DMS153 treated with DMSO at 0.1 percent for 48 hours (cell line): ENCODE measurements at regions not wholly inside any gene's neighbourhood (a gene's known extent, or its start where the extent isn't known, plus 50 kb on each side); places are given as distances from the start of the nearest gene placed in this dataset.

ENCODE experiments used
- DNase-seq: peaks from one replicate; lab custom pipeline; 2025; ENCODE audit not compliant: unreplicated experiment; lab: John Stamatoyannopoulos, UW

DNA sequence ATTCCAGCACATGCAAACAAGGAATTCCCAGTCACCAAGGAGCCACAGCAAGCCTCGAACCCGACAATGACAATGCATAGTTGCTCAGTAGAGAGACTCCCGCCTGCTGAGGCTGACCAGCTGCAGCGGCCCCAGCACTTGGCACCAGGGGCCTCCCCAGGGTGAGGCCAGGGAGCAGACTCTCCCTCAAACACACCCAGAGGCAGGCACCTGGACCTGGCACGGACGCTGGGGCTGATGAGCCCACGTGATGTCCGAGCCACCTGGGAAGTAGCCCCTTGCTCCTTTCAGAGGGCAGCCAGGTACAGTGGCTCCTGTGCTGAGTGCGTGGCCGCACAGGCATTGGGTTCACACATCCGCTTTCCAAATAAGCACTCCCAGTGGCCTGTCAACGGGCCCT lies 315.9 kb upstream of the TGFBR2 start:
- no peak for DNase-seq

DNA sequence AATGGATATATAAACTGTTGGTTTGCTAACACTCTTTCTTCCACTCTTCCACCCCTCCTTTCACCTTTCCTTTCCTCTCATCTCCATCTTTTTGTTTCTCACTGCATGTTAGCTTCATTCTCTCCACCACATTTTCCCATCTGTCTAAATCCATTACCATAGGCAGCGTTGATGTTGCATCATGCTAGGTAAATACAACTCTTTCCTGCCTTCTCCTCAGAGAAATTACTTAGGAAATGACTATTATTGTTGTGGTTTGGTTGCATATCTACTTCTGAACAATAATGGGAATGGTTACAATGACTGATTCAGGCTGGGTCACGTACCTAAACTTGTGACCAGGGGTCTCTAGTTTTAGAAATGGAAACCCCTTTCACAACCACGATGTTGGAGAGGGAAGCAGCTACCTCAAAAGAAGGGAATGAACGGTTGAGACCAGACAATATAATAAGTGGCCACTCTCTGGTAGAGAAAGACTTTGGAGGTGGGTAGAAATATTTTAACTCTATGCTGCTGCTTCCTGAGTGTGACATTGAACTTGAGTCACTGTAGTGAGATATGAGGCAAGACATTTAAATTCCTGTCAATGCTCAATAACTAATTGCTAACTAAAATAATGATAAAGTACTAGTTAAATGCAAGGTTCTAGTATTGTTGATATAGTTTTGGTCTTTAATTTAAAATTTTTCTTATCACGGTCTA lies 314.1 kb upstream of the TGFBR2 start:
- DNase-seq = no peak

DNA sequence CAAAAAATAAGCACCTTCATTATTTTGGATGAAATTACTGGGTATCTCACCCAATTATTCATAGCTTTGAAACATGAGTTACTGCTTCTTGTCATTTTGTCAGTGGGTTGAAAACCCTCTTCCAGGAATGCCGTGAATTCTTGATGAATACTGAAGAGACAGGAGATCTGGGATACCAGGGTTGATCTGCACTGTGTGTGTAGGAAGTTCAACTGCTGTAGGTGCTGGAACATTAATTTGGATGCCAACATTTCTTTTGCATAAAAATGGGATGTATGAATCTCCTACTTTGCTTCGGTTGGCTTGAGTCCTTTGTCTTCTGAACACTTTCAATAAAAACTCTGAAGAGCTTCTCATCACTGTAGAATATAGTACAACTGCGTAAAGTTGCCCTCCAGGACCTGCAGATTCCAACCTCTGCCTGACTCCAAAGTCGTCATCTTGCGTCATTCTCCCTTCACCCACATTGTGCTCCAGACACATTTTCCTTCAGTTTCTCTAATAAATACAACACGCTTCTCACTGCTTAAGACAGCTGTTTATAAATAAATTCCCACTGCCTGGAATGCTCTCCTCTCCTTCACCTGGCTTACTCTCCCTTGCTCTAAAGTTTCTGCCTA lies 312.7 kb upstream of the TGFBR2 start:
- no peak for DNase-seq

DNA sequence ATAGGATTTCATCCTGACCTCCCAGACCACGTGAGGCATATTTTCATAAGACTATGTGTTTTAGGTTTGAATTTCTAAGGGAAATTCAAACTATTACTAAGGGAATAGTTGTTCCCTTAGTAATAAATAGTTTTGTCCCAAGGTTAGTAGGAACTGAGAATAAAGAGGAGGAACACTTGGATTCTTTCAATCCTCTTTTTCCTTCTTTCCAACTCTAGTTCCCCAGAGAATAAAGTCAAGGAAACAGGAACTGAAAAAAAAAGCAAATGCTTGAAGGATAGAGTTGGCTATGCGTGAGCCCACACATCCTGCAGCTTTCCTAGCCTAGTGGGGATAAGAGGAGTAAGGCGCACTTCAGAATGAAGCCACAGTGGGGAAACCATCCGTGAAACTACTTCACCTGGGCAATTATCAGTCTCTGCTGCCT lies 312.1 kb upstream of the TGFBR2 start:
- no peak for DNase-seq

DNA sequence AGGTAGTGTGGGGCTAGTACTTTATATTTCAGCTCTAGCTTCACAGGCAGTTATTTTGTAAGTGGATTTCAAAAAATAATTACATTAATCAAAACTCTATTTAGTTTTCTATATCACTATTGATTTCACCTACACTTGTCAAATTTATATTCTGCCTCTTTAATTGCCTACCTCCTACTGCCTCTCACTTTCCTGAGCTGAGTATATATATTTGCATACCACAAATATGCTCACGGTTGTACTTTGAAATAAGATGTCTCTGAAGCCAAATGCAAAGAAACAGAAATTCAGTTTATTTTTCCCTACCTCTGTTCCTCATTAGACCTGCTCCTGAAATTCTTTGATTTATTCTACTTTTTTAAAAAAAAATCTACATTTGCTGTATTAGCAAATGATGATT lies 309.3 kb upstream of the TGFBR2 start:
- no peak for DNase-seq

DNA sequence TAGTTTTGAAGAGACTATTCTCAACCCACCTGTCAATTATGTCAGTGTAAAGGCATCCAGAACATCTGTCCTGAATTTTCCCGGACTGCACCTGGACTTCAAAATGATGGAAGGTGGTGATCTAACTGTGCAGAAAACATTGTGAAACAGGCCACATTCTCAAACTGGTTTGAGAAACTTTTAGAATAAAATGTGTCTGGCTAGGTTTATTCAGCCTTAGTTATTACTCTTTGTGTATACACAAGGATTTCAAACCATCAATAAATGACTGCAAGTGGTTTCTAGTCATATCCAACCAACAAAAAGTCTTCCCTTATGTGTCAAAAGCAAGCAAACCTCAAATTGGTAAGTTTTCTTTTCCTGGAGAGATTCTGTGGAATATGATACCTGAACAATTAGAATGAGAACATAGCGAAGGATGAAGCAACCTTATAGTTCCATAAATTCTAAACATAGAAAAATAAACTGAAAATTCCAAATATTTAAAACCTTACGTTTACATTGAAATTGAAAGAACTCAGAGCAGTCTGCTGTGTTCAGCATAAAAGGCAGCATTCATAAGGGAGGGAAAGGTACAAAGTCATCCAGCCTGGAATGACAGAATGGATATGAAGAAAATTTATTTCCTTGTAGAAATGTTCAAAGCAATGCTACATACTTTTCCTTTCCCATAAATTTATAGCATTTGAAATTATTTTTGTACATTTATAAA lies 306.6 kb upstream of the TGFBR2 start:
- no peak for DNase-seq

DNA sequence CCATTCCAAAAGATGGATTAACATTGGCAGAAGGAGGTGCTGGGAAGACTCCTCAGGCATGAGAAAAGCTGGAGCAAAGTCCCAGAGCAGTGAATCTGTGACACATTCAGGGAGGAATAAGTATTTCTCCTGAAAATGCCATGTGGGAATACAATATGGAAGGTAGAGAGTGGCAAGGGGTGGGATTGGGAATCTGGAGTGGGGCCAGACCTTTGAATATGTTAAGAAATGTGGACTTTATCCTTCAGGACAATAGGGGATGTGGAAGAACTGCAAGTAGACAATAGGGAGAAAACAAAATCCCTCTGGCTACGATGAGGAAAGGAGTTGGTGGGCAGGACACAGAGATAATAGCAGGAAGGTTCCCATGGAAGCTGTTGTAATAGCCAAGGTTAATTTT lies 305.6 kb upstream of the TGFBR2 start:
- no peak for DNase-seq

DNA sequence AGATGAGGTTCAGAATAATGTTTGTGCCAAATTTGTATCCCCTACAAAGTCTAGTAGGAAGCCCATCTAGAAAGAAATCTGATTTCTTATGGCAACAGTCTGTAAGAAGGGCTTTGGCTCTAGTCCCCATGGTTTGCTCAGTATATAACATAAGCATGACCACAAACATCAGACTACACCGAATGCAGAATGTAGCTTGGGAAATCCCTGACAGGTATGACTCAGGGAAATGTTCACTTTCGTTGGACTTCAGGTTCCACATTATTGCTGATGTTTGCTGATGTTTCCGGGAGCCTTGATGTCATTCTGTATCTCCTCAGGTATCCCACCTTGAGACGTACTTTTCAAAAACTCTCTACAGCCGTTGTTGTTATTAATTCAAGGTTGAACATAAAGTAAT lies 304.4 kb upstream of the TGFBR2 start:
- DNase-seq = no peak

DNA sequence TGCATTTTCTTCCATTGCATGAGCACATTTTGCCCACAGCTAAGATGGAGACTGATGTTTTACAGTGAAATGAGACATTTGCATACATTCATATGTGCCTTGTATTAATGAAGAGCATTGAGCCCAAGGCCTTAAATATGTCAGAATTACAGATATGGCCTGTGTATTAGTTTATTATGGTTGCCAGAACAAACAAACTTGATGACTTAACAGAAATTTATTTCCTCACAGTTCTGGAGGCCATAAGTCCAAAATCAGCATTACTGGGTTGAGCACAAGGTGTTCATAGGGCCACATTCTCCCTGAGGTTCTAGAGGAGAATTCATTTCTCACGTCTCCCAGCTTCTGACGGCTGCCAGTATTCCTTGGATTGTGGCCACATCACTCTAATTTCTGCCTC lies 302.6 kb upstream of the TGFBR2 start:
- no peak for DNase-seq

DNA sequence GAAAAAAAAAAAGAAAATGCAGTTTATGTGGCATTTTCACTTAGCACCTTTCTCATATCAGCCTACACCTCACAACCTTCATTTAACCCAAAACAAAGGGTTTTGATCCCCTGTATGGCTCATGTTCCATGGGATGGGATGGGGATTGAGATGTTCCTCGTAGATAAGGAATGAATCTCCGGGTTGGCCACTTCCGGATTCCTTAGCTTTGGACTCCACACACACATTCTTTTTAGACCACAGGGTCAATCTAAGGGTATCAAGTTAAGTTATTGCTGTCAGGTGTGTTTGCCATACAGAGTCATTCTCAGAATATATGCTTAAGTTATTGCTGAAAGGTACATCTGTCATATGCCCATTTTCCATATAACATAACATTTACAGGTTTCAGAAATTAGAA lies 301.4 kb upstream of the TGFBR2 start:
- DNase-seq = no peak

DNA sequence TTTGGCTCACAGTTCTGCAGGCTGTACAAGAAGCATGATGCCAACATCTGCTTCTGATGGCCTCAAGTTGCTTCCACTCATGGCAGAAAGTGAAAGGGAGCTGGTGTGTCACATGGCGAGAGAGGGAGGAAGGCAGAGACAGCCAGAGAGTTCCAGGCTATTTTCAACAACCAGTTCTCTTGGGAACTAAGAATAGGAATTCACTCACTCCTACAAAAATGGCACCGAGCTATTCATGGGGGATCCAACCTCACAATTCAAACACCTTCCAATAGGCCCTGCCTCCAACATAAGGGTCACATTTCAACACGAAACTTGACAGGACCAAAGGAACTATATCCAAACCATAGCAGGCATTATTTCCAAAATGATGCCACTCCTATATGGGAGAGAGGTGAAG lies 299.5 kb upstream of the TGFBR2 start:
- no peak for DNase-seq

DNA sequence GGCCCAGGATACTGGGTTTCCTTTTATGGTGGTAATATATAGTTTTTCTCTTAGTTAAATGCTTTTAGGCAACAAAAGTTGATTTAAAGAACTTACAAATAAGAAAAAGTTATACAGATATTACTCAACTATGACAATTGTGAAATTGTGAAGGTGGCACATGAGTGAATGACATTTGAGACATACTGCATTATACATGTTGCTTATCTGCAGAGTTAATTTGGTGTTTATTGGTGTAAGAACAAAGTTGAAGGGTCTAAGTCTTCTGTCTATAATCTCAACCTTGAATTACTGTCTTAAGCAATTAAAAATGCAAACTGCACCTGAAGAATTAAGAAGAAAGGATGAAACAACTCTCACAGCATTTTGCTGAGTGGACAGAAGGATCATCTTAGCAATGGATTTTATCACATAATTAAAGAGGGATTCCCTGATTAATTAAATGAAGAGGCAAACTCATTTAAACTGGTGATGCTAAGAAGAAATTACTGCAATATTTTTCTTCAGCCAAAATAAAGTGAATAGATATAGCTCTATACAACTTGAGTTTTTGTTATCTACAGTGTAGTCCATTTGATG lies 298.9 kb upstream of the TGFBR2 start:
- no peak for DNase-seq

DNA sequence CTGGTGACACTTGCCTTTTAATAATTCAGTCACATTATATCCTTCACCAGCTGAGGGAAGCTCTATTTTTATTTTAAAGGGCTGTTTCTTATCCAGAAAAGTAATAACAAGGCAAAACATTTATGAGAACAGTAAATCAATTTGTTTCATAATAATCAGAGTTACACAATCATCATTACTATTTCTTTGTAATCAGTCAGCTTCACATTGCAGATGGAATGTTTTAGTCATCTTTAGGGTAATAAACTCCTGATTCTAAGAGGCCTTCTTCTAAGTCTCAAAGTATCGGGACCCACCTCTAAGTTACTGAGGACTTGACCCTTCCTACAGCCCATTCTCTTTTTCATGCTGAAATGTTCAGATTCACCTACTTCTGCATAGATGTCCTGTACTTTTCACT lies 298.3 kb upstream of the TGFBR2 start:
- no peak for DNase-seq

DNA sequence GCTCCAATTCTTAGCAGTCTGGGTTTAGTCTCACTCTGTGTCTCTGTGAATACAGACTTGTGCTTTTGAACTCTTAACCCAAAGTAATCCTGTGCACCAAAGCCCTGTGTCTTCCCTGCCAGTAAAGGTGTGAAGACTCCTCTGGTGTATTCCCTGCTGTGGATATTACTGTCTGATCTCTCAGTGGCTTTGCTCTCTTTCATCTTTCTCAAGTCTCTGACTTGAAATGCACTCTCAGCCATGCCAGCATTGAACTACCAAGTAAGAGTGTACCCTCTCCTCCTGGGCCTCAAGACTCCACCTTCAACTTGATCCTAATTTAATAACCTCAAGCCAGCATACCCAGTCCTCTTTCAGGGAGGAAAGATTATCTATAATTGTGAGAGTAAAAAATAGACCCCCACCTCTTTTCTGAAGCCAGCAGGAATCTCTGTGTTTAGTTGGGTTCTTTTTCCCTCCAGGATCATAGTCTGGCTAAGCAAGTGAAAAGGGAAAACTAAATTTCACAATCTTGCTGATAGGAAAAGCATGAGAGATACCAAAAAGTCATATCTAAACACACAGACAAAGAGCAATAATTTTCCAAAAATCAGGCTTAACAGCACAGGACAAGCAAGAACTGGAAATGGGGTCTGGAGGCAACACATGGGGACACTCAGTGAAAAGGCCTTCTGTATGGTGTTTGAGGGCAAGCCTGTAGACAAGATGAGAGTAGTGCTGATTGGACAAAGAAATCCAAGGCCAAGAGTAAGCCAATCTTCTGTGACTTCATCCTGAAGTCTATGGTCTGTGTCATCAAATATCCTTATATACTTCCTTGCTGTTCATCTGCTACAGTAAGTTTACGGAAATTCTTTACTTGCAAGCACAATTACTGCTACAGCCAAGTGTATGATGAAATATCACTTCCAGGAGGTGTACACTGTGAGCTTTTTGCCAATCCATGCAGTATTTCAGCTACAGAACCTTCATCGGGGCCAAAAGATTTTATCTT lies 296.1 kb upstream of the TGFBR2 start:
- DNase-seq = no peak

DNA sequence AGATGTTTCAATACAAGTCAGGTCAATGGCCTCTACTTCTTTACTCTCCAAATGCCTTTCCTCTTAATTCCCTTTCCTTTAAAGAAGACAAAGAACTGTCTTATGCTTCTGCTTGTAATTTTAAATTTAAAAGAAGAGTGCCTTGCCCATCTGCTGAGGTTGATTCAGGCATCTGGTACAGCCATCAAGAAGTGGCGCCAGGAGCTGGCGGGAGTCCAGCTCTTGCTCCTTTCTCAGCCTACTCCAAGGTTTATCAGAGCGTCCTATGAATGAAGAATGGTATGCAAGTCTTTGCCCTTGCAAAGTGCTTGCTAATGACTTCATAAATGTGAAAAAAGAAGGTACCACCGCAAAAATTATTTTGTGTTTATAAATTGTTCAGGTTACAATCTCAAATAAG lies 294.6 kb upstream of the TGFBR2 start:
- DNase-seq = no peak

DNA sequence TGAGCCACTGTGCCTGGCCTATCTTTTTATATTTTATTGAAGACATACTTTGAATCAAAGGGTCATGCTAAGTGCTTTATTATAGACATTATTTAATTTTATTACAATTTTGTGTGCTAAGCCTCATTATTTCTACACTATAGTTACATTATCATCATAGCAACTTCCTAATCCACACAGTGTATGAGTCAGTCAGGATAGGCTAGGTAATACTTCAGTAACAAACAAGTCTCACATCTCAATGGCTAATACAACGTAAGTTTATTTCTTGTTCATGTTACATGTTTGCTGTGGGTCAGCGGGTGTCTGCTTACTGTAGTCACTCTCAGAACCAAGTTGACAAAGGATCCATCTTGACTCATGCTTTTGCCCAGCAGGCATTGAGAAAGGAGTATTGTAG lies 292.6 kb upstream of the TGFBR2 start:
- no peak for DNase-seq

DNA sequence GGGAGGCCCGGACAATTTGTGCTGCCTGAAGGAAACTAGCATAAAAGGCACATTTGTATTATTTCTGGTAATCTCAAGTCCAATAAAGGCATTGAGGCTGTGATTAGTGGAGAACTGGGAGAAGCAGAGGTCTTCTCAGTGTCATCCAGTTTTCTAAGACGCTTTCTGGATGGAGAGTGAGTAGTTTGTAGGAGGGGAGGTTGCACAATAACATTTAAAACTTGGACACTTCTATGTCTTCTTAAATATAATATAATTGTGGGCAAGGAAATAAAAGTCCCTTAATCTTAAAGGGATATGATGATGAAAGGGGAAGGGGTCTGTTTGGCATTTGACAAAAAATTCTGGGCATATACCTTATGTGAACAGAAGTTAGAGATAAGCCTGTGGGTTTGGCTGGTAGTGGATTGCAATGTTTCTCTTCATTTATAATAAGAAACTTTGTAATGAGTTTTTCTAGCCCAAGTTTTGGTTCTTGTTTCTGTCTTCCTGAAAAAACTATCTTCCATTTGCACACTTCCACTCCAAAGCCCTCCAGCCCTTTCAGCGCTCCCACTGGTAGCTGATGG lies 291.6 kb upstream of the TGFBR2 start:
- DNase-seq = no peak

DNA sequence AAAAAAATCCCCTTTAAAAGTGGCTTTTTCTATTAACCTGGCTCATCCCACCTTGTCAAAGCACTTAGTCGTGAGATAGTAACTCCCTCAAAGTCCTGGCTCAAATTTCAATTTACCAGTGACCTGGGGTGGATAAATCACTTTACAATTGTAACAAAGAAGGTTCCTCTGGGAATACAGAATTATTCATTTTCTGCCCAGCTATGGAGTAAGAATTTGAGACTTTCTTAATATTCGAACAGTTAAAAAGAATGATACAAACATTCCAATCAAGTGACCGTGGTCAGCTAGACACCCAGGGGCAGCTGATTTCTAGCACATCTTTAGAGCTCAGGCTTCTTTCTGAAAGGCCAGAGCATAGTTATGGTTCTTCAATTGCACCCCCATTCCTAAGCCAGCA lies 291.0 kb upstream of the TGFBR2 start:
- DNase-seq = no peak

DNA sequence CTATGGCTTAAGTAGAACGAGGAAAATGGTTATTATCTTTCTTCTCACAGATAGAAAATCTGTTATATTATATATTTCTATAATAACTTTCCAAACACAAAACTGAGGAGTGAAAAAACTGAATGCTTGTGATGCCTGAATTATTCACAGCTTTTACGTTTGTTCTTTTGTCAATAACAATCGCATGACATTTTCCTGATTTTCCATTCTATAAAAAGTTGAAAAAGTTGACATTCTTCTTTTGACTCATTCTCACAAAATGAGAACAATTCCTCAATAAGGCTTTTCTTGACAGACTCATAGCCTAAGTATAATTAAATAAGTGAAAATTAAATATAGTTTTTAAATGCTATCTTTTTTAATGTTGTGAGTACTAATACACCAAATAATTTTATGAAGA lies 288.8 kb upstream of the TGFBR2 start:
- no peak for DNase-seq

DNA sequence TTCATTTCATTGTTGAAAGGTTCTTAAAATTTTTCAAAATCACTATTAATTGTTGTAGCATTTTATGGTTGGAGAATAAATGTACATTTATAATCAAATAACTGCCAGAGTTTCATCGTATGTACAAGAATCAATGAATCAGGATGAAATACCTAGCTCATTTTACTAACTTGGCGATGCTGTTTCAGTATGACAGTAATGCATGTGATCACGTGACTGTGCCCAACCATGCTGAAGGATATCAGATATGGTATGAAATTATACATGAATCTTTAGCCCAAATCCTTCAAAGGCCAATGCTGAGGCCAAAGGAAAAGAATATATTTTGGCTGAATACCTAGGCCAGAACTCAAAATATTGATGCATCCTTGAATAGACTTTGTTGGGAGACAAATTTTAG lies 288.3 kb upstream of the TGFBR2 start:
- no peak for DNase-seq

DNA sequence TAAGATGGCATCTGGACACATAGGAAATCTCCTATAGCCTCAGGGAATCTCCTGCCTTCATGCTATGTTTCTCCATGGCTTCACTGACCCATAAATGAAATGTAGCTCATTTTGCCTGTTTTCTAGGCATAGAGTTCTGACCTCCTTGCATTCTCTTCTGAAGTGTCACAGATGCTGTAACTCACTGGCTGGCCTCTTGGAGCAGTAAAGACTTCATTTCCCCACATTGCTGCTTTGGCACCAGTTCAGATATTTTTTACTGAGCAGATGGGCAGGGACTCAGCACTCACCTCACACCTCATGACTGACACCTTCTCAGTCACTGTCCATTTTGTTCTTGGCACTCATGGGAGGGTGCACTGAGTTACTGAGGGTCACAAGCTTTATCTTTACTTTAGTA lies 286.7 kb upstream of the TGFBR2 start:
- no peak for DNase-seq
